Activated gamma-delta T cell treated with Interleukin-2 at 50 U/mL for 16 hours (primary cell): ENCODE measurements at regions not wholly inside any gene's neighbourhood (a gene's known extent, or its start where the extent isn't known, plus 50 kb on each side); places are given as distances from the start of the nearest gene placed in this dataset.

Experiments used
- DNase-seq: peaks from one replicate; pipeline ENCODE4 v3.0.0-alpha.2; 2020

DNA sequence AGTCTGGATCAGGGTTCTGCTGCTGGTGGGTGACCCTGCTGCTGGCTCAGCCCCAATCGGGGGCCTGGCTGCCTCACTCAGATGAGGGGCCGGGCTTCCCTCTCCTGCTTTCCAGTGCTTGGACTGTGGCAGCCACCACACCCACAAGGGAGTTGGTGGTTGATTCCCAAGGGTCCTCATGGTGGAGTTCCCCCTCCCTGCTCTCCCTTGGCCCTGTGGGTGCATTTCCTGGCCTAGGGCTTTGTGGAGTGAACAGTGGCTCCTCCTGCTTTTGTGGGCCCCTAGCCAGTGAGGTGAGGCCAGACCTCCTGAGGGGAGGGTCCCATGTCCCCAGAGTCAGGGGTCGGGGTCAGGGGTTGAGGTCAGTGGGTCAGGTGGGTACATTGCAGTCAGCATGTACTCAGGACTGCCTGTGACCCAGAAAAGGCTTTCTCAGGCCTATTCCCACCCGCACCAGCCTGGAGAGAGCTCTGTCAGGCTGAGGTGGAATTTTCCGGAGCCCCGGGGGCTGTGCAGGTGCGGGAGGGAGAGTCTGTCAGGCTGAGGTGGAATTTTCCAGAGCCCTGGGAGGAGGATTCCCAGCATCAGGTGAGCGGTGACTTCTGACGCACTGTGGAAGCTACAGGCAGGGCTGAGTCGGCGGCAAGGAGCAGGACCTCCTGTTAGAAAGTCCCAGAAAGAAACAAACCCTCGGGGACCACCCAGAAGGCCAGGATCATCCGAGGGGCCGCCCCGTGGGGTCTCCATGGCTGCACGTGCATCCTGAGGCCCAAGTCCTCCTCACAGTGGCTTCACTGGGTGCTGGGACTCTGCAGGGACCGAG lies 94.4 kb upstream of the INSIG1 start:
- no peak for DNase-seq

DNA sequence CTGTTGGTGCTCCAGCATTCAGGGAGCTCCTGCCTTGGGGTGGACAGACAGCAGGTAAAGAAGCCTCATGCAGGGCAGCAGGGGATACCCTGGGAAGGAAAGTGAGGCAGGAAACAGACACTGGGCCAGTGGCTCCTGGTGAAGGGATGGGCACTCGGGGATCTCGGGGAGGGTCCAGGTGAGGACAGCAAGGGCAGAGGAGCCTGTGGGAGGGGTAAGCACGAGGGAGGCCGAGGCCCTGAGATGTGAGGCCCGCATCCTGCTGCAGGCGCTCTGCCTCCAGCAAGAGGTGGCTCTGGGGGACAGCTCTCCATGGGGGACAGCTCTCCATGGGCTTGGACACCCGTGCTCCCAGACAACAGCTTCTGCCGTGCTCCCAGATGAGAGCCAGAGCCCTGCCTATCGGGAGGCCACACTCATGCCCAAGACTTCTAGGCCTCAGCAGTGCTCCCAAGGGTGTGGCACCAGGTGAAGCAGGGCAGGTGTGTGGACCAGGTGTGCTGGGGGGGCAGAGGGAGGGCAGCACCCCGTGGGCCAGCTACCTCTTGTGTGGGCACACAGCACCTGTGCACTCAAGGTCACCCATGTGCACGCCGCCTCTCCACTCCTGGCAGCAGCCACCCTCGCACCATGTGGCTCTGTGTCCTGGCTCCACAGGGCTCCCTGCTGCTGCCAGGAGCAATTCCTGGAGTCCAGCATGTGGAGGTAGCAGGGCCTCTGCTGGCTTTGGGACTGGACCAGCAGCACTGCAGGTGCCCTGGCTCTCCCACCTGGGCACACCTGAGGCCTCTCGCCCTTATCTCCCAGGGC lies 93.6 kb upstream of the INSIG1 start:
- no peak for DNase-seq

DNA sequence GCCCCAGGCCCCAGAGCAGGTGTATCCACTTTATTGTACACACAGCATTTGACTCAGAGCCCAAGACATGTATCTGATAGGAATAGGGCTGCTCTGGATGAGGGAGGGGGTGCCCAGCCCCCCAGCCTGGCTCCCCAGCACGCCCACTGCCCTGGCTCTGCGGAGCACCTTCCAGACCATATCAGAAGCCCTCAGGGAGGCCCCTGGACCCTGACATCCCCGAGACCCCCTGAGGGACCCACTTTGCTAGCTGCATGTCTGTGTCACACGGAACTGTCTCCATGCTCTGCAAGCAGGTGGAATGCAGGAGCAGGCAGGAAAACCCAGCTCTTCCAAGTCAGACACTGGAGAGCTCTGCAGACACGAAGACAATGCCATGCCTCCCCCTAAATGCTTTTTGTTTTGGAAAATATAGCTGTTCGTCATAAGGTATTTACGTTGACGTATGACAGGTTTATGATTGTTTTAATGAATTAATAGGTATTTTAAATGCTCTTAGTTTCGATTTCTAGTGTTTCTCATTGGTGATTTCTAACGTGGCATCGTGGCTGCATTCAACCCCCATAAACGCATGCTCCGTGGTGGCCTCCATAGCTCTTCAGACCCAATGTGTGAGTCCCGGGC lies 92.8 kb upstream of the INSIG1 start:
- DNase-seq: no peak

DNA sequence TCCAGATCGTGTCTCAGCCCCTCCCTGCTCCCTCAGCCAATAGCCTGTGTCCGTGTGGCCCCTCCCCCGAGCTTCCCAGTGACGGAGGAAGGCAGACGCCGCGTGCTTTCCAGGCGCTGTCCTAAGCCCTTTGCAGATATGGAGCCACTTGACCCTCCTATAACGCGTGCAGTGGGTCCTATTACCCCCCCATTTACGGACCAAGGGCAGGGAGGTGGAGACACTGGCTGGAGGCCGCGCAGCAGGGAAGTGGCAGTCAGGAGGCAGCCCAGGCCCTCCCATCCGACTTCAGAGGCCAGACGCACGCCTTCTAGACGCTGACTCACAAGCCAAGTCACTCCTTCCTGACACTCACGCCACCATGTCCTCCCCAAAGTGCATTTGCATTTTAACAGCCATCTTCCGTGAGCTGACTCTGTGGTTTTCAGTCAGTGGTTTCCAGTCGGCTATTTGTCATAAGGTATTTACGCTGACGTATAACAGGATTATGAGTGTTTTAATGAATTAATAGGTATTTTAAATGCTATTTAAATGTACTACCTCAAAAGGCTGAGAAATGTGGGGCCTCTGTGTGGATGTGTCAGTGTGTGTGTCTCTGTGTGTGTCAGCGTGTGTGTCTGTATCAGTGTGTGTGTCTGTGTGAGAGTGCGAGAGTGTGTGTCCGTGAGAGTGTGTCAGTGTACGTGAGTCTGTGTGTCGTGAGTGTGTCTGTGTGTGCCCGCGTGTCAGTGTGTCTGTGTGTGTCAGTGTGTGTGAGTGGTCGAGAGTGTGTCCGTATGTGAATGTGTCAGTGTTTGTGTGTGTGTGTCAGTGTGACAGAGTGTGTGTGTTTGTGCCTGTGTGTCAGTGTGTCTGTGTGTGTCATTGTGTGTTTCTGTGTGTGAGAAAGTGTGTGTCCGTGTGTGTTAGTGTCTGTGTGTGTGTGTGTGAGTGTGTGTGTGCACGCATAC lies 92.0 kb upstream of the INSIG1 start:
- DNase-seq: peak; percentile 80

DNA sequence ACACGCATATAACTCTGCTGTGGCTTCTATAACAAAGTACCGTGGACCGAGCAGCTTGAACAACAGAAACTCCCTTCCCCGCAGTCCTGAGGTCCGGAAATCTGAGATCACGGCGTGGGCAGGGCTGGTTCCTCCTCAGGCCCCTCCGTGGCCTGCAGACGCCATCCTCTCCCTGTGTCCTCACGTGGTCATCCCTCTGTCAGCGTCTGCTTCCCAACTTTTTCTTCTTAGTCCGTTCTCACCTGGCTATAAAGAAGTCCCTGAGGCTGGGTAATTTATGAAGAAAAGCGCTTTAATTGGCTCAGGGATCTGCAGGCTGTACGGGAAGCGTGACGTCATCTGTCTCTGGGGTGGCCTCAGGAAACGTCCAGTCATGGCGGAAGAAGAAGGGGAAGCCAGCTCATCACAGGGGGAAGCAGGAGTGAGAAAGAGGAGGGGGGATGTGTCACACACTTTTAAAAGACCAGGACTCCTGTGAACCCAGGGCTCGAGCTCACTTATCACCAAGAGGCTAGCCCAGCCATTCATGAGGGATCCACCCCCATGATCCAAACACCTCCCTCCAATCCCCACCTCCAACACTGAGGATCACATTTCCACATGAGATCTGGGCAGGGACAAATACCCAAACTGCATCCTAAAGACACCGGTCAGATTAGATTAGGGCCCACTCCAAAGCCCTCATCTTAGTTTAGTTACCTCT lies 91.2 kb upstream of the INSIG1 start:
- peak; percentile 39 for DNase-seq

DNA sequence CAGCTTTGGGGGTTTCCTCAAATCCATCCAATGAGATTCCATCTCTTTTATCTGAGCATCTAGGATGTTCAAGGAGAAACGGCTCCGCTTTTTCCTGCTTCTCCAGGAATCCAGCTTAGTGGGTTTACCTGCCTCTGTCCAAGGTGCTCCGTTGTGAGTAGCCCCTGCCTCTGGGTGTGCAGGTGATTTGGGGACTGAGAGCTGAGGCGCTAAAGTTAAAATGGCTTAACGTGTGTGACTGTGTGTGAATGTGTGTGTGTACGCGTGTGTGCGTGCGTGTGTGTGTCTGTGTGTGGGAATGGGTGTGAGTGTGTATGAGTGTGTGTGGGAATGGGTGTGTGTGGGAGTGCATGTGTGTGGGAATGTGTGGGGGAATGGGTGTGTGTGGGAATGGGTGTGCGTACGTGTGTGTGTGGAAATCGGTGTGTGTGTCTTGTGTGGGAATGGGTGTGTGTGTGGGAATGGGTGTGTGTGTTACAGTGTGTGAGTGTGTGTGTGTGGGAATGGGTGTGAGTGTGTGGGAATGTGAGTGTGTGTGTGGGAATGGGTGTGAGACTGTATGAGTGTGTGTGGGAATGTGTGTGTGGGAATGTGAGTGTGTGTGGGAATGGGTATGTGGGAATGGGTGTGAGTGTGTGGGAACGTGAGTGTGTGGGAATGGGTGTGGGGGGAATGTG lies 90.2 kb upstream of the INSIG1 start:
- no peak for DNase-seq

DNA sequence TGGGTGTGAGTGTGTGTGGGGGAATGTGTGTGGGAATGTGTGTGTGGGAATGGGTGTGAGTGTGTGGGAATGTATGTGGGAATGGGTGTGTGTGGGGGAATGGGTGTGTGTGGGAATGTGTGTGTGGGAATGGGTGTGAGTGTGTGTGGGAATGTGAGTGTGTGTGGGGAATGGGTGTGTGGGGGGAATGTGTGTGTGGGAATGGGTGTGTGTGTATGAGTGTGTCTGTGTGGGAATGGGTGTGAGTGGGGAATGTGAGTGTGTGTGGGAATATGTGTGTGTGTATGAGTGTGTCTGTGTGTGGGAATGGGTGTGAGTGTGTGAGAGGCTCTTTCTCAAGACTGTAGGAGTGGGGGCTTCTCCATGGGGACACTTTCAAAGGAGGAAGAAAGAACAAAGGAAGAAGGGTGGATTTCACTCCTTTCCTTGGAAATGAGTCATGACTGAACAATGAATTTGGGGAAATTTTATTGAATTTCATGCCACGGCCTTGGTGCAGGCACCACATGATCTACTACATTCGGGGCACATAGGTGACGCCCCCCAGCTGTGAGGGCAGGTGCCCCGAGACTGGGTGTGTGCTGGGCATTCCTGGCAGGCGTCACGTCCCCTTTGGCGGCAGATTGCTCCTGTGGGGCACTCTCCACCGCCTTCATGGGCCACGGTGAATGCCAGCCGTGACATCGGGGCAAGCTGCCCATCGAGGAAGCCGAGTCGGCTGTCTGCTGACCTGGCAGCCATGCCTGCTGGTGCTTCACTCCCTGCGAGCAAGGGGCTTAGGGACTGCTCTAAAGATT lies 88.8 kb upstream of the INSIG1 start:
- no peak for DNase-seq

DNA sequence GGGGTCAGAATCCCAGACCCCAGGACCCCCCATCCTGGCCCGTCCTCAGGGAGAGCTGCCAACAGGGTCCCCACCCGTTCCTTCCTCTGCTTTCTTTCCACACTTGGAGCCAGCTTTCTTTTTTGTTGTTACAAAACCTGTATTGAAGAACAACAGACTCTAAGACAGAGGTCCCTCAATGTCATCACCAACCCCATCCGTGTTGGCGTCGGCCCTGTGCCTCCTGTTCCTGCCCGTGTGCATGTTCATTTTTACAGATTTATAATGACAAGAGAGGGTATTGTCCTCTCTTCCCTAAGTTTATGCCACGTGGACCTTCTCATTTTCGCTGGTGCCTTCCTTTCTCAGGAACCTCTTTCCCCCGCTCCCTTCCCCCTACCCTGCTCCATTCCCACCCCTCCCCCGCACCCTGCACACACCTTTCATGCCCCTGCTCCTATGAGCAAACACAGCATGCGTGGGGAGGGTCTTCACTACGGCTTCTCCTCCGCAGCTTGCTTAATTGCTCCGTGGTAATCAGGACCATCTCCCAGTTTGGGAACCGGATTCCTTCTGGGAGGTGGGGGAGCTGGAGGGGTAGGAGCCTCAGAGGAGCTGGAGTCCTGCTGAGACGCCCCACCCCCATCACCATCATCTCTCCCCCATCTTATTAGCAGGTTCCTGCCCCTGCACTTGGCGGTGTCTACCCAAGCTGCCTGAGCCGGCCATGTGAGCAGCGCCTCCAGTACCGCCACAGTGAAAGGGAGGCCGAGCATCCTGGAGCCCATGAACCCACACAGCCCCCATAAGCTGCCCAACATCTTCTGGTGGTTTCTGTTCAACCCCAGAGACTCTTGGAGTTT lies 88.0 kb upstream of the INSIG1 start:
- DNase-seq: no peak

DNA sequence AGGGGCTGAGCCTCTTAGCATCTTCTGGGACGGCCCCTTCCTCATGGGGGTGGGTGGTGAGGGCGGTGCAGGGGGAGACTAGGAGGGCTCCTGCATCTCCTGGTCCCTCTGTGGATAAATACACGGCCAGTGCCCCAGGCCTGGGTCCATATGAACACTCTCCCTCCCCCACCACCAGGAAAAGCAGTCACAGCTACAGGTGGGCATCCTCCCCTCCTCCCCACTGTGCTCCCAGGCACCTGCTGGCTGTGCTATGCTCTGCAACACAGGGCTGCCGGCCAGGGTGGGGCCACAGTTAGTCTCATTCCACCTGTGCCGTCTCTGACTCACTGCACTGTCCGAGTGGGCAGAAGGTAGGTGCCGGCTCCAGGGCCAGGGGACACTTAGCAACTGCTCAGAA lies 87.3 kb upstream of the INSIG1 start:
- DNase-seq: no peak

DNA sequence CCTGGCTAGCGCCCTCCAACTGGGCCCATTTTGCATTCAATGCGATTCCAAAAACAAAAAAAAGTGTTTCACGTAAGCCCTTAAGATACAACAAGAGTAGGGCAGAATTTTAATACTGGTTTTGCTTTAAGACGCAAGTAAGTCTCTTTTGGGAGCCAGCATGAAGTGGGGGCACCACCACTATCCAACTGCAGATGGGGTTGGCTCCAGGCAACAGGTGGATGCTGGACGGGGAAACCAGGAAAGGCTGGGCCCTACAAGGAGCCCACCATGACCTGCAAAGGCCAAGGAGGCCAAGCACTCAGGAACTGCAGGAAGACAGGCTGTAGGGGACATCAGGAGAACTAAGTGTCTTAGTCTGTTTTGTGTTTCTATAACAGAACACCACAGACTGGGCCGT lies 86.5 kb upstream of the INSIG1 start:
- no peak for DNase-seq

DNA sequence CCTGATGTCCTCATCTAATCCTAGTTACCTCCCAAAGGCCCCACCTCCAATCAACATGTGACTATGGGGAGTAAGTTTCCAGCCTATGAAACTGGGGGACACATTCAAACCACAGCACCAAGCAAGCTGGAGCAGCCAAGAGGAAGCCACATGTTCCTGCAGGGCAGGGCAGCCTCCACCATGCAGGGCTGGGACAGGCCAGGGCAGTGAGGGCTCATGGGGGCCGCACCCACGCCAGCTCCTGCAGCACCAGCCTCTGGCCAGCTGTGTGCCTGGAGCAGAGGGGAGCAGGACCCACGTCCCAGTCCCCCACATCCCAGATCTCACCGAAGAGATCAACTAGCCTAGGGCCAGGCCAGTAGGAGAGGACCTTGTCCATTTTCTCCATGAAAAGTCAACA lies 85.9 kb upstream of the INSIG1 start:
- DNase-seq: no peak

DNA sequence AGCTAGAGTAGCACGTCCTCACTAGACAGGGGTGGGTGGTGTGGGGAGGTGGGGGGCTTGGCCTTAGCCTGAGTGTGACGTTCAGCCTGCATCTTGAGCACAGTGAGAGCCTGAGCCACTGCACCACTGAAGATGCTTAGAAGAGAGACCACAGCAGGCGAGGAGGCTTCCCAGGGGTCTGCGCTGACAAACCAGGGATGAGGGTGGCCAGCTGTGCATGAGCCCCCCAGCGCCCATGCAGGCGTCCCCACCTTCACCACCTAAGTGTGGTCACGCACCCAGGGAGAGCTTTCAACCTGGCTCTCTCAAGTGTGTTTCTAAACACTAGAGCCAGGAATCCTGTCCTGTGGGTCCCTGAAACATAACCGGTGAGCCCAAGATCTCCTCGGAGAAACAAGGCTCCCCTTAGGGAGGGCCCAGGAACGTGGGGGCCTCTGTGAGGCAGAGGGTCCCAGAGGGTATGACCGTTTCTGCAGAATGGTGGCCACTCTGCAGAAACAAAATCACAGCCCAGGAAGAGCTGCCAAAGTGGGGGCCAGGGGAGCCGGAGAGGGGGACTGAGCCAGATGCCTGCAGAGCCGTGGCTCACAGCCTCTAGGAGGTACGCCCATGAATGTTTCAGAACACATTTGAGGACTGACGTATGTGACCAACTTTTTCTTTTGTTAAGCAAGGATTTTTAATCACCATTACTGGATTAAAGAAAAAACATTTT lies 85.2 kb upstream of the INSIG1 start:
- no peak for DNase-seq

DNA sequence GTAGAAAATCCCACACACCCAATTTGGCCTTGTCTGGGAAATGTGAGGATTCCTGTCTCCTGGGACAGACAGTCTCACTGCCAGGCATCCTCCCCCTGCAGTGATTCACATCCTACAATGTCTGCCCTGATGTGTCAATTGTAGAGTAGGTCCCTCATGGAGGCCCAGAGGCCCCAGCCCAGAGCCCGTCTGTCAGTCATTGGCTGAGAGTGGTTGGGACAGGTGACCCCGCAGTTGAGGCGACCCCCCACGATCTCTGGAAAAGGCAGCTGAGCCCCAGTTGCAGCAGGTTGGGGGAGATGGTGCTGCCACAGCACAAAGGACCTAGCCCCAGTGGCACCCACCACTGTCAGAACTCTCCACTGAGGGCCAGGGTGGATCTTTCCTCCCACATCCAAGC lies 84.3 kb upstream of the INSIG1 start:
- DNase-seq: no peak

DNA sequence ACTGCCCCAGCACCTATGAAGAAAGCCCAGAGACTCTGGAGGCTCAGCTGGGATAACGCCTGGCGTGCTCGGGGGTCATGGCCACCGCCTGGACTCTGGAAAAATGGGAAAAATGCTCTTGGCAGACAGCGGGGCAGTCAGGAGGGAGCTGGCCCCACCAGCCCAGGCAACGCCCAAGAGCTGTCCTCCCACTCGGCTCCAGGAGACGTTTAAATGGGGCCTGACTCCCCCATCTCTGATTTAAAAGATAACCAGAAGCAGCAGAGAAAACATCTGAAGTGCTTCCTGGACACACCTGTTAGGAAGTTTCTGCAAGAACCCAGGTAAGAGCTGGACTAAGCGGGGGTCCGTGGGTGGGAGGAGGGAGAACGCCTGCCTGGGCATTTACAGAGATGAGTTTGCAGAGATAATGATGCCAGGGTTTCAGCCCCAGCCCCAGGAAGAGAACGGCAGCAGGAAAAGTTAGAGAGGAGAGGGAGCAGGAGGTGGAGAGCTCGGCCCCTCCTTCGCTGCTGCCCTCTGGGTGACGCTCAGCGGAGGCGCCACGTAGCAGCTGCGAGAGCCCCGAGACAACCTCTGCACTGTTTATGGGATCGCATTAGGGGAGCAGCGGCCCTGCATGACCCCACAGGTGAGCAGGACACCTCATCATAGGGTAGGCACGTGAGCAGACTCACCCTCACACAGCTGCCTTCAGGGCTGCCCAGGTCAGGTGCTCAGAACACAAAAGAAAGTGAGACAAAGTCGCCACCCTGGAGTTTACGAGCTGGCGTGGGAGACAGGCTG lies 83.5 kb upstream of the INSIG1 start:
- no peak for DNase-seq

DNA sequence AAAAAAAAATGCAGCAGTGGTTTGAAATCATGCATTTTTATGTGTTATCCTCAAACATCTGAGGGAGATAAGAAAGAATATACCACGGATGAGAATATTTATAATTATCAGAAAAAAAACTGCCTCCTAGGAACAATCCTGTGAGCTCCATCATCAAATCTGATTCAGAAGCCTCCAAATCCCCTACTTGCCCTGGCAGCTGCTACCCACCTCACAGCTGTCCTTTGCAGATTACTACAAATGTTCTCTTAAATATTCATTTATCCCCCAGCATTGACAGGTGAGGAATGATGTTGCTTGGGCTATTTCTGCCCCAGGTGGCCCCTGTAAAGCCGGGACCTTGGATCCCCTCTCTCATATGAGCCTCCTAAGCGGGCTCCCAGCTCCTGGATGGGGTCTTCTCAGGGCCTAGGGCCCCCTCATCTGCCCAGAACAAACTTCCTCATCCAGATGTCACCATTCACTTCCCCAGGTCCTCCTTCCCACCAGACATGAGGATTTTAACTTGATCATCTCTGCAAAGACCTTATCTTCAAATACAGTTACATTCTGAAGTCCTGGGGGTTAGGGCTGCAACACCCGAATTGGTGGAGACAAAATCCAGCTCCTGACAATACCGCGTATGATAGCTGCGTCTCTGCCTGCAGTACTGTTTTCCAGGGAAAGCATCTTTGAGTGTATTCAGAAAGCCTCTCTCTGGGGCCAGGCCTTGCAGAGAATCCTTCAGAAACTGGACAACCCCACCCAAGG lies 81.9 kb upstream of the INSIG1 start:
- no peak for DNase-seq

DNA sequence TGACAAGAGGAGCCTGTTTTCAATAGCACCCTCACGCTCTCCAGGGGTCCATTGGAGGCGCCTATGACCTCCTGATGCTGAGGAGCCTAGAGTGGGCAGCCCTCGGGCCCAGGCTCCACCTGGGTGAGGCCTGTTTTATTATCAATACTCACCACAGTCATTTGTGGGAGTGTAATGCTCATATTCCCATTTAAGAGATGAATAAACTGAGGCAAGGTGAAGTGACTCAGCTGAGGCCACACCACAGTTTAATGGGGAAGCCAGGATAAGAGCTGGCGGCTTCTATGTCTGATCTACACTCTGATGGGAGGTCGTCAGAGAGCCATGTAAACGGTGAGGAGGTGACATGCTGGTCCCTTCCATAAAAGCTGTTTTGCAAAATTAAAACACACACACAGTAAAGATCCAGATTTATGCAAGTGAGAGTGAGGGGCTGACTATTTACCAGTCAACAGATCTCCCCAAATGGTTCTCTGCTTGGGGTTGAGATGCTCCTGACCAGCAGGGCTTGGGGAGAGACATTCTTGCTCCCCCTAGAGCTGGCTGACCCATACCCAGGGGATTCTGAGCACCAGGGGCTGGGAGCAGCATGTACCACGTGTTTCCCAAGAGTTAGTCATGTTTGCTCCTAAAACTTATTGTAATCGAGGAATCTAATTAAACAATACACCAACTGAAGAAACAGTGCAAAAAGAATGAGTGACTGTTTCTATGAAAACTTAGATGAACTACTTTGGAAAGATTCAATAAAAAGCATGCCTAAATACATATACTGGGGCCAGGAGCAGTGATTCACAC lies 81.0 kb upstream of the INSIG1 start:
- no peak for DNase-seq
